Hematopoietic multipotent progenitor cell treated with erythropoietin and hydrocortisone succinate and interleukin-3 and kit ligand, for 6 days (in vitro differentiated cells): ENCODE measurements at regions not wholly inside any gene's neighbourhood (a gene's known extent, or its start where the extent isn't known, plus 50 kb on each side); places are given as distances from the start of the nearest gene placed in this dataset.

ENCODE experiments used
- DNase-seq: peaks from one replicate; pipeline ENCODE4 v3.0.0-alpha.2; 2015

- DNase-seq = no peak
Measured at GRCh38 chr20:23249541-23249940, 101.0 kb upstream of the NXT1 start.

GRCh38 chr20:23248461-23248882 lies 102.1 kb upstream of the NXT1 start:
- no peak for DNase-seq

GRCh38 chr20:23246717-23247664 lies 103.6 kb upstream of the NXT1 start:
- DNase-seq = peak; percentile 10

GRCh38 chr20:23245553-23246181 lies 104.9 kb upstream of the NXT1 start:
- DNase-seq = peak; percentile 86

DNA sequence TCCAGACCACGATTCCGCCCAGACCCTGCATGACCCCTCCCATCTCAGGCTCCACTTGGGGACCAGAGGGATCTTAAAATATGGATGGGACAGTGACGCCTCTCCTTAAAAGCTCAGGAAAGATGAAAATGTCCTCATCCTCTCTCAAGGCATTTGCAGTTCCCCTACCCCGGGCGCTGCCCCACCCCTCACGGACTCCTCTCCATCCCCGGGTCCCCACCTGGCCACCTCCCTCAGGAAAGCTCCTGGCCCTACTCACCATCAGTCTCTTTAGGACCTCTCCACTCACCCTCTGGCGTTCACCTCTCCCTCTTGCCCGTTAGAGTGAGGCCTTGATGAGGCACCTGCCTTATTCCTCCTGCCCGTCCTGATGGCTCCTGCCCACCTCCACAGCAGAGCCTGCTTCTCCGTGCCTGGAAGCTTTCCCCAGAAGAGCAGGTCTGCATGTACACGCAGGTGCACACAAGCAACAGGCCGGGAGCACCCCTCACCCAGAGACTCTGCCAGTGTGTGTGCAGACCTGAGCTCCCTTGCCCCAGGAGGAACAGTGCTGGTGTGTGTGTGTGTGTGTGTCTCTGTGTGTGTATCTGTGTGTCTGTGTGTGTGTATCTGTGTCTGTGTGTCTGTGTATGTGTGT lies 105.6 kb upstream of the NXT1 start:
- DNase-seq = no peak

DNA sequence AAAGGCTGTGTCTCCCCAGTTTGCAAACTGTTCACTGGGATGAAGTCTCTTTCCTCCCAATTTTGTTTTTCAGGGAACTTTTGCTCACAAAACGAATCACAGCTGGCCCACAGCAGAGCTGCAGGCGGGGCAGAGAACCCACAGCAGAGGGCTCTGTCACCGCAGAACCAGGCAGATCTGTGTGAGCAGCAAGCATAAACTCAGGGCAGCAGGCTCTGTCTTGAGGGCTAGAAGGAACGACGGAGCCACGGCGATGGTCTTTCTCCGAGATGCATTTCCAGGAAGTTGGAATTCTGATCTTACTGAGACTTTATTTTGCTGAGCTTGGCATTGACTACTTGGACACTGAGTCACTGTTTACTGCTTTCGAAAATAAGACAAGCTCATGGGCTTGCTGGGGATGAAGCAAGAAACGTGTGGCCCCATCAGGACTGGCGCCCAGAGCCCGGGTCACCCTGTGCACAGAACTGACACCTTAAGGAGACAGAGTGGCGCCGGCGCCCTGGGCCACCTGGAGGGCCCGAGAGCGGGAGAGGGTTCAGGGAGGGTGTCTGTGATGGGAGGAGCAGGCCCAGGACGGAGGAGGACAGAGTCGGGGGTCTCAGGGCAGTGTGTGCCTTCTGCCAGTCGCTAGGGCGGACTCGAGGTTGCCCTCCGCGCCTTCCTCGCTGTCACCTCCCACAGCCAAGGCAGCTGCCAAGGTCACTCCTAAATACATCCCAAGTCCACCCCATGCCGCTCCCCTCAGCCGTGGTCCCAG lies 106.3 kb upstream of the NXT1 start:
- no peak for DNase-seq

DNA sequence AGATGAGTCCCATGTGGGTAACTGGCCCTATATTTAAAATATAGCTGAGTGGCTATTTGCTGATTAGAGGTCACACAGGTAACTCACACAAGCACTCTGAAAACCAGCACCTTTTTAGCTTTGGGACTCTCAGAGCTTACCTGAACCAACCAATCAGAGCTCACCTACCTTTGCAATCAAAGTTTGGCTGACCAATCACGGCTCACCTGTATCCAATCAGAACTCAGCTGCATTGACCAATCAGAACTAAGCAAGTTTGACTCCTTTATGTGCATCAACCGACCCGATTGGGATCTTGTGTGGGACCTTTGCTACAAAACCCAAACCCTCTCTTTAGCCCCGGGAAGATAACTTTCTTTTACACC lies 106.8 kb upstream of the NXT1 start:
- DNase-seq = no peak

- no peak for DNase-seq
Measured at GRCh38 chr20:23242556-23243180, 107.9 kb upstream of the NXT1 start.

- DNase-seq = no peak
Measured at GRCh38 chr20:23242104-23242503, 108.5 kb upstream of the NXT1 start.

- DNase-seq = no peak
Measured at GRCh38 chr20:23241416-23241815, 109.2 kb upstream of the NXT1 start.

DNA sequence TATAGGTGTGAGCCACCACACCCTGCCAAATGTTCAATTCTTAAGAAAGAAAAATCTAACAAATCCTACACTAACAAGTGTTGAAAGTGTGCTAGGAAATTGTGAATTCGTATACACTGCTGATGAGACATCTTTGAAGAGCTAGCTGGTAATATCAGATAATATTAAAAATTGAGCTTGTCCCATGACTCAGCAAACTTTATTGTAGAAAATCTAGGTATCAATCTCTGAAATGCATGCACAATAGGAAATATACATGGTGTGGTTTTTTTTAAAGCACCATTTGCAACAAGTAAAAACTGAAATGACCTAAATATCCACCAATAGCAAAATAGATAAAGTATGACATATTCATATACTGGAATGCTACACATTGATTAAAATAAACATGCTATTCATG lies 110.1 kb upstream of the NXT1 start:
- no peak for DNase-seq

DNA sequence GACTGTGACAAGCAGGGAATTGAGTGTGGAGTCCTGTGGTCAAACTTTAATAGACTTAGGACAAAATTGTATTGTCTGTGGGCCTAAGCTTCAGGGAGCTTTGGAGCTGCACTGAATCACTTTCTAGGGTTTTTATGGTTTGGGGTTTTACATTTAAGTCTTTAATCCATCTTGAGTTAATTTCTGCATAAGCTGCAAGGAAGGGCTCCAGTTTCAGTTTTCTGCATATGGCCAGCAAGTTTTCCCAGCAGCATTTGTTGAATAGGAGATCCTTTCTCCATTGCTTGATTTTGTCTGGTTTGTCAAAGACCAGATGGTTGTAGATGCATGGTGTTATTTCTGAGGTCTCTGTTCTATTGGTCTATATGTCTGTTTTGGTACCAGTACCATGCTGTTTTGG lies 113.4 kb upstream of the NXT1 start:
- DNase-seq = no peak

DNA sequence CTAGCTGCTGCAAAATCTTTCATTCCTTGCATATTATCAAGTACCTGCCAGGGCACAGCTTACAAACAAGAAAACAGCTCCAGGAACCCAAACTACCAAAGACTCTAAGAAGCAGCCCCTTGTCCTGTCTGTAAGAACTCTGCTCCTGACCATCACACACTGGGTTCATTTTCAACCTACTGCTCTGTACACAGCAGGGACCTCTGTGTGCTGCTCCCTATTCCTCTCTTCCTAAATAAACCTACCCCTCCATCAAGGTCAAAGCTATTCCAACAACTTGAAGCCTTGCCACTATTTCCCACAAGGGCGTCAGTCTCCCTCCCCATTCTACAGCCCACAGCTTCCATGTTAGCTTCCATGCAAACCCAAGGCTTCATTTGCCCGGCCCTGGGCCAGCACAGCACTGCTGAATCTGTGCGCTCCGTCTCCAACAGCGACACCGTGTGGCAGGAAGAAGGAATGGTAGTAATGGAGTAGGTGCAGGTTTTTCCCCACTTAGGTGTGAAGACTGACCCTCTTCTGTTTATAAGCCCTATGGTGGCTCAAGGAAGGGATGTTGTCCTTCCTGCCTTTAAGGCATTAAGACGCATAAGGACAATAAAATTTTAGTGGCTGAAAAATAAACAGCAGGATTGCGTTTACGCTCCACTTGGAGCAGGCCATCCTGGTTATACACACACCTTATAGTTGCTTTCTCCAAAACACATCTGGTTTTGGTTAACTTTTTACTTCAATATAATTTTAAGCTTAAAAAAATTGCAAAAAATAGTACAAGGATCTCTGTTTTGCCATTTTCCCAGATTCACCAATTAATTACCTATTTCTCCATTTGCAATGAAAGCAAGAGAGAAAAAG lies 115.2 kb upstream of the NXT1 start:
- DNase-seq = peak; percentile 65

DNA sequence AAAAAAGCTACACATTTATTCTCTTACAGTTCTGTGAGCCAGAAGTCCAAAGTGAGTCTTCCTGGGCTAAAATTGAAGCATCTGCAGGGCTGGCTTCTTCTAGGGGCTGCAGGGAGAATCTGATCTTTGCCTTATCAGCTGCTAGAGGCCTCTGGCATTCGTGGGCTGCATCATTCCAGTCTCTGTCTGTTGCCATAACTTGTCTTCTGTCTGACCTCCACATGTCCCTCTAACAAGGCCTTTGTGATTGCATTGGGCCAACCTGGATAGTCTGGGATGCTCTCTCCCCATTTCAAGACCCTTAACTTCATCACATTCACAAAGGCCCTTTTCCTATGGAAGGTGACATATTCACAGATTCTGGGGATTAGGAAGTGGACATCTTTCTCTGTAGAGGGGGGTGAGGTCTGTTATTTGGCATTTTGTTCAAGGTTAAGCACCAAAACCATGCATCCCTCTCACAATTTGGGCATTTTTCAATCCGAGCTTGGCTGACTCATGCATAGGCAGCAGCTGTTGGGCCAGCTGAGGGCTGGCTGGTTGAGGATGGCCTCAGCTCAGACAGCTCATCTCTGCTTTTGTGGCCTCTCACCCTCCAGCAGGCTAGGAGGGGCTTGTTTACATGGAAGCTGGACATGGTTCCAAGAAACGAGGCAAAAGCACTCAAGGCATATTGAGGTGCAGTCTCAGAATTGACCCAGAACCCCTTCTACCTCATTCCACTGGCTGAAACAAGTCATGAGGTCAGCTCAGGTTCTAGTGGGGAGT lies 116.1 kb upstream of the NXT1 start:
- DNase-seq = no peak

DNA sequence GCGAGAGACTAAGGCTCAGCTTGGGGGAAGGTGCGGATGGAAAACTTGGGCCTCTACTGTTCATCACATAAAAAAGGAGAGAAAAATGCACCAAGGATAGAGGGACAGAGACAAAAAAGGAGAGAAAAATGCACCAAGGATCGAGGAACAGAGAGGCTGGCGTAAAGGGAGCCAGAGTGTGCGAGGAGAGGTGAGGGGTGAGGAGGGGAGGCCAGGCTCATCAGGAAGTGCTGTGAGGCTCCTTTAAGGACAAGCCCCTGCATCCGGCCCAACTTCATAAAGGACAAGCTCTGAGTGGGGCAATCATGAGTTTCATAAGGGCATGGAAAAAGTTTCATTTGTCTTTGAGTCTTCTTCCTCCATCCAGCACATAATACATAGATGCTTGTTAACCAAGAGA lies 117.2 kb upstream of the NXT1 start:
- DNase-seq = no peak

DNA sequence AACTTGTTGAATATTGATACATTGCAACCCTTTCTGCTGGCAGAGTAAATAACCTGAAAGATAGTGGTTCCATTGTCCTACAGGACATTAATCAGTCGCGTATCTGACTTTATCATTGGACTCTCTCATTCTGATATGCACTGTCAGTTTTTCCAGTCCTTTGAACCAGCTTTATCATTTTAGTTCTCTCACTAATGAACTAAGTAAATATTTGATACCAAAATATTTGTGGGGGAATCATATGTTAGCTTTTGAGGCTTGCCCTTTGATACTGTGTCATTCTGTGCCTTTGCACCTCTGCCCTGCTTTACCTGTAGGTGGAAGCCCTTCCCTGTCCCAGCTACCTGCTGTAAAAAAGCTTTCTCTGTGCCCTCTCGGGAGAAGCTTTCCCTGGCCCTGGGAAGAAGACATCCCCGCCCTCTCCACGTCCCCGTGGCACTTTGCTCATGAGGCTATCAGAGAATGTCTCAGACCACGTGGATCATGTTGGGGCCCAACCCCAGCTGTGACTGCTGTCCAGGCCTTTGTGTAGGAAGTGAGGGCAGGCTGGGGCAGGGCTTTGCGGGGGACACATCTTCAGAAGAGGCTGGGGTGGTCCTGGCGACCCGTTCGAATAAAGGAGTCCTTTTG lies 117.8 kb upstream of the NXT1 start:
- DNase-seq = no peak

GRCh38 chr20:23232219-23232581 lies 118.4 kb upstream of the NXT1 start:
- no peak for DNase-seq

GRCh38 chr20:23231561-23232218 lies 118.9 kb upstream of the NXT1 start:
- DNase-seq = no peak

DNA sequence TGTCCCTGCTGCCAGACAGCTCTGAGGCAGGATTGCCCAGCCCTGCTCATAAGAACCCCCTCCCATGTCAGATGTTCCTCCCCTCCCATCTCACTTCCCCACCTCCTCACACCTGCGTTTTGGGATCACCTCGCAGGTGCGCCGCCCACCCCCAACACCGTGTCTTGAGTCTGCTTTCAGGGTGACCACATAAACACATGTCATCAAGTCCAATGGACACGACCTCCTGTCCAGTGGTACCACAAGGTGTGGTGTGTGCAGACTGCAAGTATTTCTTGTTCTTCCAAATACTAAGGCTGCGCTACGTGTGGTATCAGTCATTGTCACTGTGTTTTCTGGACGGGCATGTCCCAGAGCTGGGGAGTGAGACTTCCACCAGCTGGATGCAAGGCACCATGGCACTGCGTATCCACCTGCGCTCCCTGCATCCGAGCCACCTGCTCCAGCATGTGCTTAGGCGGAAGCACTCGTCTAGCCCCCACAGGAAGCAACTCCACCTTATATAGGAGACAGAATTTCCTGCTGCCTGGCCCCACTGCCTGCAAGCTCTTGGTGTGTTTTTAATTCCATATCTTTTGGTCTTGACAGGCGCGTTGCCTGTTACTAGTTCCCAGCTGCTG lies 119.7 kb upstream of the NXT1 start:
- no peak for DNase-seq
